ENCODE measurements at regions not wholly inside any gene's neighbourhood (a gene's known extent, or its start where the extent isn't known, plus 50 kb on each side); places are given as distances from the start of the nearest gene placed in this dataset.
"Not testable (repeated sequence)": the region's sequence is repeated elsewhere in the genome, so short reads cannot be mapped to it uniquely, and the experiment has no call there.

GRCh38 chr17:70938336-70938735, 769.0 kb downstream of the KCNJ2 start:
- no peak for DNase-seq (ENCODE audit: low spot score)

- DNase-seq (ENCODE audit: low spot score): no peak
Measured at GRCh38 chr17:70945386-70945785, 776.1 kb downstream of the KCNJ2 start.

- DNase-seq (ENCODE audit: low spot score): no peak
Measured at GRCh38 chr17:70947215-70947614, 777.9 kb downstream of the KCNJ2 start.

GRCh38 chr17:70947636-70948565, 778.6 kb downstream of the KCNJ2 start:
- DNase-seq (ENCODE audit: low spot score): no peak

GRCh38 chr17:70953140-70953539, 783.8 kb downstream of the KCNJ2 start:
- DNase-seq (ENCODE audit: low spot score): not testable (repeated sequence)

GRCh38 chr17:70955441-70955840, 786.1 kb downstream of the KCNJ2 start:
- DNase-seq (ENCODE audit: low spot score): no peak

- DNase-seq (ENCODE audit: low spot score): no peak
Measured at GRCh38 chr17:70956726-70957125, 787.4 kb downstream of the KCNJ2 start.

GRCh38 chr17:70961341-70961740, 792.0 kb downstream of the KCNJ2 start:
- no peak for DNase-seq (ENCODE audit: low spot score)

GRCh38 chr17:70968302-70968701, 799.0 kb downstream of the KCNJ2 start:
- no peak for DNase-seq (ENCODE audit: low spot score)

GRCh38 chr17:70969521-70970034, 800.2 kb downstream of the KCNJ2 start:
- no peak for DNase-seq (ENCODE audit: low spot score)

- DNase-seq (ENCODE audit: low spot score): no peak
Measured at GRCh38 chr17:70976447-70976846, 807.1 kb downstream of the KCNJ2 start.

- no peak for DNase-seq (ENCODE audit: low spot score)
Measured at GRCh38 chr17:70984873-70985272, 815.5 kb downstream of the KCNJ2 start.

- peak; percentile 20 for DNase-seq (ENCODE audit: low spot score)
Measured at GRCh38 chr17:70987867-70988340, 818.6 kb downstream of the KCNJ2 start.

- DNase-seq (ENCODE audit: low spot score): no peak
Measured at GRCh38 chr17:70988622-70989021, 819.3 kb downstream of the KCNJ2 start.

GRCh38 chr17:70989280-70989679, 819.9 kb downstream of the KCNJ2 start:
- no peak for DNase-seq (ENCODE audit: low spot score)

GRCh38 chr17:70994194-70994593, 824.9 kb downstream of the KCNJ2 start:
- DNase-seq (ENCODE audit: low spot score): no peak

- no peak for DNase-seq (ENCODE audit: low spot score)
Measured at GRCh38 chr17:70995997-70996396, 826.7 kb downstream of the KCNJ2 start.

- peak; percentile 50 for DNase-seq (ENCODE audit: low spot score)
Measured at GRCh38 chr17:71003736-71004135, 834.4 kb downstream of the KCNJ2 start.

- DNase-seq (ENCODE audit: low spot score): no peak
Measured at GRCh38 chr17:71004413-71004812, 835.1 kb downstream of the KCNJ2 start.

- DNase-seq (ENCODE audit: low spot score): no peak
Measured at GRCh38 chr17:71011391-71011790, 842.1 kb downstream of the KCNJ2 start.

- DNase-seq (ENCODE audit: low spot score): no peak
Measured at GRCh38 chr17:71019699-71020098, 850.4 kb downstream of the KCNJ2 start.

- DNase-seq (ENCODE audit: low spot score): no peak
Measured at GRCh38 chr17:71022758-71023157, 853.4 kb downstream of the KCNJ2 start.

- DNase-seq (ENCODE audit: low spot score): peak; percentile 69
Measured at GRCh38 chr17:71023249-71024030, 854.1 kb downstream of the KCNJ2 start.
